GM18909 (cell line): ENCODE measurements at regions not wholly inside any gene's neighbourhood (a gene's known extent, or its start where the extent isn't known, plus 50 kb on each side); places are given as distances from the start of the nearest gene placed in this dataset.

ENCODE experiments used
- ATAC-seq: cut with Tn5 transposase; IDR thresholded peaks from one replicate; pipeline ENCODE4 v1.9.1; 2021; ENCODE audit warnings: mild to moderate bottlenecking; ENCODE audit not compliant: unreplicated experiment, poor library complexity

GRCh38 chr1:5405263-5405662 lies 587.0 kb downstream of the NPHP4 start:
- no peak for ATAC-seq

GRCh38 chr1:5404412-5405203 lies 587.6 kb downstream of the NPHP4 start:
- no peak for ATAC-seq

DNA sequence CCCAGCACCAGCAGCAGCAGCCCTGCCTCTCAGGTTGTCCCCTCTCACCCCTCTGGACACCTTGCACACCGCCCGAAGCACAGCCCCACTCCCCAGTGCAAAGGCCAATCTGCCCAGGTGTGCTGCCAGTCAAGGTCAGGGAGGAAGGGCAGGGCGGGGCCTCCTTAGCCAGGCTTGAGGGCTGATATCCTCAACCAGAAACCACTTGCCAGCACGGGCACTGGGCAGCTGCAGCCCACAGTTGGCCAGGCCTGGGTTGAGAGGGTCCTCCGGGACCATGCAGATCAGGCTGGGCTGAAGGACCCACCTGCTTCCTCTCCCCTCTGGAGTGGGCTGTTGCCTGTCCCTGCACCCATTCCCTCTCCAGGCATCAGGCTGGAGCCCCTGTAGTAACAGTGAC lies 588.3 kb downstream of the NPHP4 start:
- ATAC-seq, result no peak

DNA sequence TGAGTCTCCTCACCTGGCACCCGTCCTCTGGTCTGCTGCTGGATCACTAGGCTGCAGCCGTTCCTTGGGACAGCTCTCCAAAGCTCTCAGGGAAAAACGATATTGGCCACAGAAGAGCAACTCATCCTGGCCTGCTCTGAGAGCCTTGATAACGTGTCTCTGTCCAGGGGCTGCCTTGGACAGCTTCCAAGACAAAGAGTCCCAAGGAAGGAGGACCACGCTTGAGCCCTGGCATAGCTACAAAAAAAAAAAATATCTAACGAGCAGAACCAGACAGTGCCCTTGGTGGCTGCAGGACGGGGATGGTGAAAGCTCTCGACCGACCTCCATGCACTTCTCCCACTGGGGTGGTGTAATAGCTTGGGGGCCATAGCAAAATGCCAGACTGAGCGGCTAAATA lies 589.6 kb downstream of the NPHP4 start:
- no peak for ATAC-seq

GRCh38 chr1:5399771-5400170 lies 592.5 kb downstream of the NPHP4 start:
- ATAC-seq, result no peak

DNA sequence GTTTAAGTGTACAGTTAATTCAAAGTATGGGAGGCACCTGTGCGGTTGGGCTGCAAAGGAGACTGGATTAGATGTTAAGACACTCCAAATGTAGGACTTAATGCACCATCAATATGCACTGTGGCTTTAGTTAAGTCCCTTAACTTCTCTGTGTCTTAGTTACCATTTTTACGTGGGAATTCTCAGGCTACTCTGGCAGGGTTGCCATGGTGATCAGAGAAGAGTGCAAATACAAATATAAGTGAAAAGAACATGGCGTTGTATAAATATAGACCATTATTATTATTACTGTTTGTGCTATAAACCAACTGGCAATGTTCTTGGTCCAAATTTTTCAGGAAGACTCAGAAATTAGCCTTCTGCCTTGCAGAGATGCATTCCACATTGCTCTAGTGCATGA lies 595.6 kb downstream of the NPHP4 start:
- ATAC-seq, result no peak

GRCh38 chr1:5394111-5394510 lies 598.1 kb downstream of the NPHP4 start:
- ATAC-seq, result no peak

DNA sequence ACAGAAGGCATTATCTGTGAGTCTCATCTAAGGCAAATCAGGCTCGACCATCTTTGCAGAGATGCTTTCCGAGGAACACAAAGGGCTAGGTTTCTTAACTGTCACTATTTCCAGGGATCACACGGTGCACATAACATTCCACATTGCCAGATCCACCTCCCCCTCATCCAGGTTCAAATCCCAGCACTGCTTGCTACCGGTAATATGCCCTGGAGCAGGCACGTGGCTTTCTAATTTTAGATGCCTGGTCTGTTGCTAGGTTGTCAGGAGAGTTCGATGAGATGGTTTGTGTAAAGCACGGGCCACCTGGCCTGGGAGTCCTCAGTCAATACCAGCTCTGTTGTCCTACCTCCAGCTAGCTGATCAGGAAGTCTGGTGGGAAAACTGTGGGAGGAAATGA lies 598.6 kb downstream of the NPHP4 start:
- ATAC-seq, result no peak

- no peak for ATAC-seq
Measured at GRCh38 chr1:5393146-5393545, 599.1 kb downstream of the NPHP4 start.

- no peak for ATAC-seq
Measured at GRCh38 chr1:5391725-5392124, 600.5 kb downstream of the NPHP4 start.

DNA sequence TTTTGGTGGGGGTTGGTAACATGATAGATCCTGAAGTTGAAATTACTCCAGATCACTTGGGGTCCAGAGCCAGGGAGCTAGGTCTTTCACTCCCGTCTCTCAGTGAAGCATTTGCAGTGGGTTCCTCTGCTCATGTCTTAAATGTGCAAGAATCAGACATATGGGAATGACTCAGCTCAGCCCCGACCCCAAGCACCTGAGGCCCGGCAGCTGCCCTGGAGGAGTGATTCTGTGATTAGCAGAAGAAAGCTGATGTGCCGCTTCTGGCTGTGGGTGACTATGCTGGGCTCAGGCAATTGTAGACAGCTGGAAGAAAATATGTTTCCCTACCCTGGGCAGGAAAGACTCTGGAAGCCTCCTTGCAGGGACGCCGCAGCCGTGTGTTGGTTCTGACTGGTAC lies 601.7 kb downstream of the NPHP4 start:
- ATAC-seq, result no peak

GRCh38 chr1:5389101-5389885 lies 602.9 kb downstream of the NPHP4 start:
- no peak for ATAC-seq

- ATAC-seq, result no peak
Measured at GRCh38 chr1:5388622-5389021, 603.6 kb downstream of the NPHP4 start.

GRCh38 chr1:5386371-5386770 lies 605.9 kb downstream of the NPHP4 start:
- ATAC-seq, result no peak

- no peak for ATAC-seq
Measured at GRCh38 chr1:5385956-5386355, 606.3 kb downstream of the NPHP4 start.

DNA sequence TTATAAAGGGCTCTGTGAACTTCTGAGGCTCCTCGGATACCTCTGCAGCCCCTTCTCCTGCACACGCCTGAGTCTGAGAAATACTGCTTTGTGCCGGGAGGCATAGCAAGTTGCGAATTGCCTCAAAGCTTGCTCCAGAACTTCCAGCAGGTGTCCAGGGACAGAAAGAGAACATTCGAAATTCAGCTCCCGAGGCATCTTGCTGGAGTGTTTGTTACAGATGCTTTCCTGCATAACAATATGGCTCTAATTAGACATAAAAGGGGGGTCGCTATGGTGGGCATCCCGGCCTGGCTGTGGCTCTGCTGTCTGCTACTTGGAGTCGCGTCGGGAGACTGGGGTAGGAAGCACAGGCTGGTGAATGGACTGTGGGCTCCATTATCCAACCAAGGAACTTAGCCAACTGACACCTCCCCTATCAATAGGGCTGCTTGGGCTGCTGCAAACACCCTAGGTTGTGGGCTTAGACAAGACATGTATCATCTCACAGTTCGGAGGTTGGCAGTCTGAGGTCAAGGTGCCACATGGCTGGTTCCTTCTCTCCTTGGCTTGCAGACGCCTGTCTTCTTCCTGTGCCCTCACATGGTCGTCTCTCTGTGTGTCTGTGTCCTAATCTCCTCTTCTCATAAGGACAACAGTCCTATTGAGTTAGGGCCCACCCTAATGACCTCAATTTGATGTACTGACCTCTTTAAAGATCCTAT lies 607.0 kb downstream of the NPHP4 start:
- no peak for ATAC-seq

GRCh38 chr1:5381491-5381890 lies 610.7 kb downstream of the NPHP4 start:
- no peak for ATAC-seq

DNA sequence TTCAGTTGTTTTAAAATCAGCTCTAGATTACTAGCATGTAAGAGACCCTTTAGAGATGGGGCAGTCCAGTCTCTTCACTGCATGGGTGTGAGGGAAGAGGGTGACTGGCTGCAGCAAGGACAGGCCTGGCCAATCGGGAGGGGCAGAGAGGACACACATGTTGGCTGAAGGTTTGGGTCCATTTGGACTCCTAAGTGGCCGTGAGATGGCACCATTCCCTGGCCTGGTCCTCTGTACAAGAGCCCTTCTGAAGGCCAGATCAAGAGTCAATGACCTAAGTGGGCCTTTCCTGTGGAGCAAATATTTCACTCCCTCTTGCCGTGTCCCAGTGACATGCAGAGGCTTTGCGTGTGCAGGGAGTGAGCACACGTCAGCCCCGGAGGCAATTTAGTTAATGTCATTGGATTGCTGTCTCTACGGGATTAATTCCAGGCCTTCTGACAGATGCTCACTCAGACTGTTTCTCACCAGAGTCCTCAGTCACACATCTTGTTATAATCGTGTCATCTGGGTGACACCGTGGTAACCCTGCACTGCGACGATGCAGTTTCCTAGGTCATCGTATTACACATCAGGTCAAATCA lies 613.0 kb downstream of the NPHP4 start:
- ATAC-seq, result no peak

- ATAC-seq, result no peak
Measured at GRCh38 chr1:5376538-5377247, 615.5 kb downstream of the NPHP4 start.

GRCh38 chr1:5375481-5375880 lies 616.7 kb downstream of the NPHP4 start:
- ATAC-seq, result no peak
